ENCODE measurements at regions not wholly inside any gene's neighbourhood (a gene's known extent, or its start where the extent isn't known, plus 50 kb on each side); places are given as distances from the start of the nearest gene placed in this dataset.

DNA sequence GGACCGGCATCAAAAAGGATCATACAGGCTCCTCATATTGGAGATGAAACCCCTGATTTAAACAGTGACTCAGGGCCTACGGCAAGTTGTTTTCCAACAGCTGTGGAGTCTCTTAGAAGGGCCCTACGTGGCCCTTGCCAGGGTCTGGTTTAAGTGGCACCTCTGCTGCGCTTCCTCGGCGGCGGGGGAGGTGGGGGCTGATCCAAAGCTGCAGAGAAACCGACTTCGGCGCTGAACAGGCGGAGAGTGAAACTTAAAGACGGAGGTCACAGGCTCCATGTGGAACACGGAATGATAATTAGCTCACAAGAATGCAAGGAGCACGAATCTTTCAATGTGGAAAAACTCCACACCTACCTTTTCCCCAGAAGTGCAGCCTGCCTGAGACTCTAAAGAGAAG, 477.9 kb downstream of the TCERG1L start:
- TF ChIP-seq, protein P1, sequence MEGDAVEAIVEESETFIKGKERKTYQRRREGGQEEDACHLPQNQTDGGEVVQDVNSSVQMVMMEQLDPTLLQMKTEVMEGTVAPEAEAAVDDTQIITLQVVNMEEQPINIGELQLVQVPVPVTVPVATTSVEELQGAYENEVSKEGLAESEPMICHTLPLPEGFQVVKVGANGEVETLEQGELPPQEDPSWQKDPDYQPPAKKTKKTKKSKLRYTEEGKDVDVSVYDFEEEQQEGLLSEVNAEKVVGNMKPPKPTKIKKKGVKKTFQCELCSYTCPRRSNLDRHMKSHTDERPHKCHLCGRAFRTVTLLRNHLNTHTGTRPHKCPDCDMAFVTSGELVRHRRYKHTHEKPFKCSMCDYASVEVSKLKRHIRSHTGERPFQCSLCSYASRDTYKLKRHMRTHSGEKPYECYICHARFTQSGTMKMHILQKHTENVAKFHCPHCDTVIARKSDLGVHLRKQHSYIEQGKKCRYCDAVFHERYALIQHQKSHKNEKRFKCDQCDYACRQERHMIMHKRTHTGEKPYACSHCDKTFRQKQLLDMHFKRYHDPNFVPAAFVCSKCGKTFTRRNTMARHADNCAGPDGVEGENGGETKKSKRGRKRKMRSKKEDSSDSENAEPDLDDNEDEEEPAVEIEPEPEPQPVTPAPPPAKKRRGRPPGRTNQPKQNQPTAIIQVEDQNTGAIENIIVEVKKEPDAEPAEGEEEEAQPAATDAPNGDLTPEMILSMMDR (conservative IDR thresholded peaks at IDR 0.05; ENCODE audit: low read depth, low read length): no peak
- no peak for TF ChIP-seq EZH2phosphoT487 (IDR thresholded peaks at IDR 0.05; ENCODE audit: borderline replicate concordance, low read length)
